HG03354 (cell line): ENCODE measurements at regions not wholly inside any gene's neighbourhood (a gene's known extent, or its start where the extent isn't known, plus 50 kb on each side); places are given as distances from the start of the nearest gene placed in this dataset.

Experiments
- ATAC-seq: cut with Tn5 transposase; IDR thresholded peaks from one replicate; pipeline ENCODE4 v1.9.1; 2021; ENCODE audit warnings: mild to moderate bottlenecking; ENCODE audit not compliant: unreplicated experiment, poor library complexity, severe bottlenecking

DNA sequence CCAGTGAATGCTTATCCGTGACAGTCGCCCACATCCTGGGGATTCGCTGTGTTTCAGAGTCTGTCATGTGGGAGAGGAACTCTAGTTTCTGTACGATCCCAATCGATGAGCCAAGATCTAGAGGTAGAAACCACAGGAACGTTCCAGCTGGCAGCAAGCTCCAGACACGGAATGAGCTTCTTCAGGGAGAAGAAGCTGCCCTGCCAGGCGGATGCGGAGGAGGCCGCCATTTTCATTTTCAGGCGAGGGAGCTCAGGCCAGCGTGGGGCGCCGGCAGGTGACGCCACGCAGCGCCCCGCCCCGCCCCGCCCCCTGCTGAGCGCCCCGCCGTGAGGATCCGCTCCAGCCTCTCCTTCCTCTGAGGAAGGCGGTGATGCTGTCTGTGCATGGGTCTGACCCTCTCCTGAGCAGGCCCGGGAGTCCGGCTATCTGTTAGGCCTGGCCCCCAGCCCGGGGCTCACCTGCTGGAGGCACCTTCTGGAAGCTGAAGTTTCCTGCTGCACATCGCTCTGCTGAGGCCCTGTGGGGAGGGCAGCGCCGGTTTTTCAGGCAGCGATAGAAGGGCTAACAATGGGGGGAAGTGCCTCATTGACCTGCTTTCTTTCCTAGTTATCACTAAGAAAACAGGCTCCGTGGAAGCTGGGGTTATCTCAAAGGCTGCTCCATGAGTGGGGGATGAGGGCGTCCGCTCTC is 147.5 kb downstream of the ERMARD start:
- ATAC-seq: no peak

DNA sequence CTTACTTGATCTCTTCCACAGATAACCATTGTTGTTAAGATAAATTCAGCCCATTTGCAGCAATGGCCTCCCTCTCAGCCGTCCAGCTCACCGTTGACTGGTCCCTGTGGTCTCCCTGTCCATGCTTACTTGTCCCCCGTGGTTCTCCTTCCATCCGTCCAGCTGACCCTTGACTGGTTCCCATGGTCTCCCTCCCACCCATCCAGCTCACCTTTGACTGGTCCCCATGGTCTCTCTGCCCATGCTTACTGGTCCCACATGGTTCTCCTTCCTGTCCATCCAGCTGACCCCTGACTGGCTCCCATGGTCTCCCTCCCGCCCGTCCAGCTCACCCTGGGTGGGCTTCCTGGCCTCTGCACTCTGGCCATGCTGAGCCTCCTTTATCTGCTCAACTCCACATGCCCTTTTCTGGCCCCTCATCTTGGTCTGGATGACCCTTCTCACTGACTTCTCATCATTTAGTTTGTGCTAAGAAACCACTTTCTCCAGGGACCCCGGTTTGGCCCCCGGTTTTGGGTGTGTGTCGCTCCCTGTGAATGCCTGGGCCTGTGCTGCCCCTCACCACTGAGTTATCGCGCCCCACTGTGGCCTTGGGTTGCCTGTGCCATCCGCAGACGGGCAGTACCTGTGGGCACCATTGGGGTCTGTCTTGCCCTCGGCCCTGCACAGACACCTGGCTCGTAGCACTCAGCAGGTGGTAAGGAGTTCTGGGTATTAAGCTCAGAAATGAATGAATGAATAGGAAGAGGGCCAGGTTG is 146.4 kb downstream of the ERMARD start:
- no peak for ATAC-seq

DNA sequence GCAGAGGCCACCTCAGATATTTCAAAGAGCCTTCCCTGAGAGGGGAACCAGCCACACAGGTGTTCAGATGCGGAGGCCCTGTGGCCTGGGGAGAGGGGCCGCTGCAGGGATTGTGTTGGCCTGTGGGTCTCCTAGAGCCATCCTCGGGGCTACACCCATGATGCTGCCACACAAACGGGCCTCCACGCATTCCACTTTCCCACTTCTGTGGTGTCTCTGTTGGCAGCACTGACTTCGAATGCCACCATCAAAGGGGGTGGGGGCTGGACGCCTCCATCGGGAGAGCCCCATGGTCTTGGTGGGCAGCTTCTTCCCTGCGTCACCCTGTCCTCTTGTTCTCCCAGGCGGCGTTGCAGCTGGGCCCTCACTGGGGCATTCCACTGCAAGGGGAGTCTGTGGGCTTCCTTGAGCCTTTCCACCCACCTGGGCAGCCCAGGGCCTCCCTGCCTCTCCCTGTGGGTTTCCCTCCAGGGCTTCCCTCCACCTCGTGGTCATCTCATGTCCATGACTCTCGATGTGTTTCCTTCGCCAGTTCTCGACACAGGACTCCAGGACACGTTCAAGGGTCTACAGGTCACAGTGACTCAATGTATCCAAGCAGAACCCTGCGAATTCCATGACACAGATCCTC is 145.5 kb downstream of the ERMARD start:
- no peak for ATAC-seq

DNA sequence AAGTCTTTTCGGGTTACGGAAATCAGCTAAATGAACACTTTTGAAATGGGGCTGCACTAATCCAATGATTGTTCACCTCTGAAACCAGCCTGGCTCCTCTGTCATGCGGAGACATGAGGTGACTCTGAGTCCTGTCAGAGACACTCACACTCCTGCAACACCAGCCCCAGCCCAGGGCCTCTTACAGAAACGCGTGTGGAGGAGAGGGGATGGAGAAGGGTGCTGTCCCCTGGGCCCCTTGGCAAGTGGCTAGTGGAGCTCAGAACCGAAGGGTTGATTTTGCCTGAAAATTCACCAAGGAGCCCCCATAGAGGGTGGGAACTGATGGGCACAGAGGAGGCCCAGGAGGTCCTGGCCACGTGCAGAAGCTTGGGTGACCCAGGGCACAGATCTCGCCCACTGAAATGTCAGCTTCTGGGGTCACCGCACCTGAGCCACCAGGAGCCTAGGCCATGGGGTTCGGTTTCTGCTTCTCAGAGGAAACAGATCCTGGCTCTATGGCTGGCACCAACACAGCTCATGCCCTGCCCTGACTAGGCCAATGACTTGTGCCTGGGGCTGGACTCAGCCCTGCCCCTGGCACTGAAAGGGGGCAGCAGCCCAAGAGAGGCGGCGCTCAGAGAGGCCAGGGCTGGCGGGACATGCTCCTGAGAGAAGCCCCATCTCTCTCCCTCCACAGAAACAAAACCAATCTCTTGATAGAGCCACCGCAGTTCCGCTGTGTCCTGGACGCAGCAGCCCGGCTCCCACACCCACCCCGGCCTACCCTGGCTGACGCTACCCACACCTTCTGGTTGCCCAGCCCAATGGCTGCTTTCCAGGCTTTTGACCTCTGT is 144.7 kb downstream of the ERMARD start:
- no peak for ATAC-seq

DNA sequence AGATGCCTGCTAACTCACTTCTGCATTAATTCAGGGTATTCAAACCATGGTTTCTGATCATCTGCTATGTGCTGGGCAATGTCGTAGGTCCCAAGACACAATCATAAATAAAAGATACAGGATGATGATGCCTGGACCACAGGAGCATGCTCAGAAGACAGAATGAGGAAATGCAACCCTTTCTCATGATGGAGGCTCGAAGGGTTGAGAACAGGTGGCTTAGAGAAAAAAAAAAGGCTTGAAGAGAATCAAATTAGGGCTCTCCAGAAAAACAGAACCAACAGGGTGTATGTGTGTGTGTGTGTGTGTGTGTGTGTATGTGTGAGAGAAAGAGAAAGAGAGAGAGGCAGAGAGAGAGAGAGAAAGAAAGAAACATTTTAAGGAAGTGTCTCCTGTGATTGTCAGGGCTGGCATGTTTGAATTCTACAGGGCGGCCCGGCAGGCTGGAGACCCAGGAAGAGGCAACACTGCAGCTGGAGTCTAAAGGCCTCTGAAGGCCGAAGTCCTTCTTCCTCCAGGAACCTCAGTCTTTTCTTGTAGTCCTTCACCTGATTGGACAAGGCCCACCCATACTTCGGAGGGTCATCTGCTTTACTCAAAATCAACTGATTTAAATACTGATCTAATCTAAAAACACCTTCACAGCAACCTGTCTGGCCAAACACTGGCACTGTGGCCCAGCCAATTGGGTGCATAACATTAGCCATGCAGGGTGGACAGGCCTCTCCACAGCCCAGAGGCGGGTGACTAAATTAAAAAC is 143.8 kb downstream of the ERMARD start:
- no peak for ATAC-seq

DNA sequence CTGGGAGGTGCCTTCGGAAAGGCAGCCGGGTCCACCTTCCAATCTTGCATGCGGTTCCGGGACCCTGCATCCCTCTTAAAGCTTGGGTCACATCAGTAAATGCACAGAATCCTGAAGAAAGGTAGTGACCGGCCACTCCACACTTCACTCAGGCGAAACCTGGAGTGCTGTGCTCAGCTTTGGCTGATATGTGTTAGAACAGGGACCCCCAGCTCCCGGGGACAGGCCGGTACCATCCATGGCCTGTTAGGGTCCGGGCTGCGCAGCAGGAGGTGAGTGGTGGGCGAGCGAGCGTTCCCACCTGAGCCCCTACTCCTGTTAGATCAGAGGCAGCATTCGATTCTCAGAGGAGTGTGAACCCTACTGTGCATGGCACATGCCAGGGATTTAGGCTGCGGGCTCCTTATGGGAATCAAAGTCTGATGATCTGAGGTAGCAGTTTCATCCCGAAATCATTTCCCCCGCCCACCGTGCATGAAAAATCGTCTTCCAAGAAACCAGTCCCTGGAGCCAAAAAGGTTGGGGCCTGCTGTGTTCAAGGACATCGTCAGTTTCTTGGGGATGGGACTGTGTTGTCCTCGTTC is 143.0 kb downstream of the ERMARD start:
- no peak for ATAC-seq

DNA sequence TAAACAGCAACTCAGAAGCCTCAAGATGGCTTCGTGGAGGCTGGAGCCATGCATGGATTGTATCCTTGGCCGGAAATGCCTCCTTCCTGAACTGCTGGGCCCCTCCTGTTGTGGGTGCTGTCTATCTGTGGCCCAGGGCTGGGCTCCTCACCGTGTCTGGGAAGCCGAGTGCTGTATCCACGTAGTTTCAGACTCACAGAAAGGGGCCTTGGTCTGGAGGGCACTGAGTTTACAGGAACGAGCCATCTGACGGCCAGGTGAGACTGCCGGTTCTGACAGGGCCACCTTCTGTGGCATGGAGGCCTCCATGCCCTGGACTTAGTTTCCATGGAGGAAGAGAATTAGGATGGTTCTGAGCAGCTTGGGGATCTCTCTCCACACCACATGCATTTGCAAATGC is 142.2 kb downstream of the ERMARD start:
- ATAC-seq: no peak

DNA sequence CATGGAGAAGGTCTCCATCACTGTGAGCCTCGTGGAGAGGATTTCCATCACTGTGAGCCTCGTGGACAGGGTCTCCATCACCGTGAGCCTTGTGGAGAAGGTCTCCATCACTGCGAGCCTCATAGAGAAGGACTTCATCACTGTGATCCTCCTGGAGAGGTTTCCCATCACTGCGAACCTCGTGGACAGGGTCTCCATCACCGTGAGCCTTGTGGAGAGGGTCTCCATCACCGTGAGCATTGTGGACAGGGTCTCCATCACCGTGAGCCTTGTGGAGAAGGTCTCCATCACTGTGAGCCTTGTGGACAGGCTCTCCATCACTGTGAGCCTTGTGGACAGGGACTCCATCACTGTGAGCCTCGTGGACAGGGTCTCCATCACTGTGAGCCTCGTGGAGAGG is 140.4 kb downstream of the ERMARD start:
- no peak for ATAC-seq

DNA sequence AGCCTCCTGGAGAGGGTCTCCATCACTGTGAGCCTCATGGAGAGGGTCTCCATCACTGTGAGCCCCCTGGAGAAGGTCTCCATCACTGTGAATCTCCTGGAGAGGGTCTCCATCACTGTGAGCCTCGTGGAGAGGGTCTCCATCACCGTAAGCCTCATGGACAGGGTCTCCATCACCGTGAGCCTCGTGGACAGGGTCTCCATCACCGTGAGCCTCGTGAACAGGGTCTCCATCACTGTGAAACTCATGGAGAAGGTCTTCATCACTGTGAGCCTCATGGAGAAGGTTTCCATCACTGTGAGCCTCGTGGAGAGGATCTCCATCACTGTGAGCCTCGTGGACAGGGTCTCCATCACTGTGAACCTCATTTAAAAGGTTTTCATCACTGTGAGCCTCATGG is 140.0 kb downstream of the ERMARD start:
- no peak for ATAC-seq

DNA sequence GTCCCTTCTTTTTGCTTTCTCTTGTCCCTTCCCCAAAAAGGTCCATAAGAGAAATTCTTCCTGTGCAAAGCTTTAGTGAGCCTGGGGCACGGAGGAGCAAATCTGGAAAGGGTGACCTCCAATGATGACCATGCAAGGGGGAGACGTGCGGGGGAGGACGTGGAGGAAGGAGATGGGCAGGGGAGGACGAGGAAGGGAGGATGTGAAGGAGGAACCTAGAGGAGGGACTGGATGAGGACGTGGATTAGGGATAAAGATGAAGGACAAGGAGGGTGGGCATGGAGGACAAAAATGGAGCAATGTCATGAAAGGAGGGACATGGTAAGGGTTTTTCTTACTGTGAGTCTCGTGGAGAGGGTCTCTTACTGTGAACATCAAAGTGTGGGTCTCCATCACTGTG is 139.5 kb downstream of the ERMARD start:
- no peak for ATAC-seq

DNA sequence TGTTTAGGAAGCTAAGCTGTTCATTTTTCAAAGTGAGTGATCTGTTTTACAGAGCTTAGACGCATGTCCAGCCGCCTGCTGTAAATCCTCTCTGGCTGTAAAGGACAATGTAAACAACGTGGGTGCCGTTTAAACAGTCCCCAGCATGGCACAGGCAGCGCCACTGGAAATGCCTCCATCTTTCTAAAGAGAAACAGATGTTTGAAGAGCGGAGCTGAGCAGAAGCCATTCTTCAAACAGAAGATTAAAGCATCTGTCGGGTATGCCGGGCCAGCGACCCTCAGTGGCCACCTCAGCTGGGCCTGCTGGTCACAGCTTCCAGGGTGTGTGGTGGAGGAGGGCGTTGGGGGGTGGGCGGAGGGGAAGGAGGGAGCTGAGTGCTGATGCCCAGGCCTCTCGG is 138.6 kb downstream of the ERMARD start:
- ATAC-seq: no peak

DNA sequence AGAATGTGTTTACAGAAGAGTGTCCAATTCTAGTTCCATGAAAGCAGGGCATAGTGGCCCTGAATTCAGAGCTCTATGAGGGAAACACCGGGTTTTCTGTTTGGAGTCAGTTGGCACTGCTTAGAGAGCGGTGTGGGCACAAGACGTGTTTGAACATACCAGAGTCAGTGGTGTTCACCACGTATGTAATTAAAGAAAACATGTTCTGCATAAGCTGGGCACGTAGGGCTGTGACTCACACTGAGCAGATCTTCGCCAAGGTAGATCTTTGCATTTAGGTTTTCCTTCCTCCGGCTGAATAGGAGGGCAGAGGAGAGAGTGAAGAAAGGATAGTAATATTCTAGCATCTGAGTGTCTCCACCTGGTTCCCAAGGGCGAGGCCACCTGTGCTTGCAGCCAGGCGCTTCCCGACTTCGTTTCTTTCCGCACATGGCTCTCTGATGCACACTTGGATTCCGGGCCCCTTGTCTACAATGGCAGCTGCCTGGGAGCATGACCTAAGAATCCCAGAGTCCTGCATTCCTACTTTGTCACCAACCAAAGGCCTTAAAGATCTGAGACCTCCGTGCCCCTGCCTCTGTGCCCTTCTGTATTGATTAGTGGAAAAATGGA is 136.2 kb downstream of the ERMARD start:
- ATAC-seq: no peak

DNA sequence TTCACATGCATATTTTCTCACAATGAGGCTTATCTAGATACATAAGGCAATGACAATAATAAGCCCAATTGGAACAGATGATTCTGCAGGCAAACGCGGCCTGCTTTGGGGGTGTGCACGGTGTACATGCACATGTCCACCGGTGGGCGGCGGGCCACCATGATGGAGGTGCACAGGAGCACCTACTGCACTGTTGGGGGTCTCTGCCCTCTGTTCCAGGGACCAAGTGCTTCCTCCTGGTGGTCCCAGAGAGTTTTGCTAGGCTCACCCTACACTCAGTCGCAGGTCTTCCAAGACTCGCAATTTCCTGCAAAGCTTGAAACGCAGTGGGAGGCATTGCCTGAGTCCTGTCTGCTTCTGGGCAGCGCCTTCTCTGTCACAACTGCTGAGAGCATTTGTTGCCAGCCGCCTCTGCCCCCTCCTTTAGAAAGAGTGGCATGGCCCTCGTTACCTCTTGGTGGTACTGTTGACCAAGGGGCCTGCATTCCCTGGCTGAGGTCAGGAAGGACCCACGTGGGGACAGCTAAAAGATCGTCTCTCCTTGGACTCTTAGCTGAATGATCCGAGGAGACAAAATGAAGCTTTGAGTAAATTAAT is 135.3 kb downstream of the ERMARD start:
- ATAC-seq: no peak

DNA sequence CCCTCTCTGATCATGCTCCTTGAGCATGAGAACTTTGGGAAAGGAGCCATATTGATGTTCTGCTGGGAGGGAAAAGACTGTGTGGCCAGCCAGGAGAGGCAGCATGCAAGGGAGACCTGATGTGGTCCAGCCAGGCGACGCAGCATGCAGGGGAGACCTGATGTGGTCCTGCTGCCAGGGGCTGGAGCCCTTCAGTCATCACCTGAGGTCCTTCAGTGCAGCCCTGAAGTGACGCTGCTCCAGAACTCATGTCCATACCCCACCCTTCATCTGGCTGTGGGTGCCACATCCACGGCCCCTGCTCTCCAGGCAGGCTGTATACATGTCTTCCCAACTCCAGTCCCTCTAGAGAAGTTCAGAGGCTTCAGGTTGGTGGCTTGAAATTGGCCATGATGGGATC is 134.4 kb downstream of the ERMARD start:
- ATAC-seq: no peak

DNA sequence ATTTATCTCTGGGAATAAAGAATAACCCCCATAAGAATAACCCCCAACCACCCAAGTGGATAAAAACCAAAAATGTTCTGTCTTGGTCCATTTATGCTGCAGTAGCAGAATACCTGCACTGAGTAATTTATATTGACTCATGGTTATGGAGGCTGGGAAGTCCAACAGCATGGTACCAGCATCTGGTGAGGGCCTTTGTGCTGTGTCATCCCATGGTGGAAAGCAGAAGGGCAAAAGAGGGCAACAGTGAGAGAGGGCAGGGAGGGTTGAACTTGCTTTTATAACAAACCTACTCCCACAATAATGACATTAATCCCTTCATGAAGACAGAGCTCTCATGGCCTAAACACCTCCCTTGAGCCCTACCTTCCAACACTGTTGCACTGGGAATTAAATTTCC is 133.7 kb downstream of the ERMARD start:
- ATAC-seq: no peak

DNA sequence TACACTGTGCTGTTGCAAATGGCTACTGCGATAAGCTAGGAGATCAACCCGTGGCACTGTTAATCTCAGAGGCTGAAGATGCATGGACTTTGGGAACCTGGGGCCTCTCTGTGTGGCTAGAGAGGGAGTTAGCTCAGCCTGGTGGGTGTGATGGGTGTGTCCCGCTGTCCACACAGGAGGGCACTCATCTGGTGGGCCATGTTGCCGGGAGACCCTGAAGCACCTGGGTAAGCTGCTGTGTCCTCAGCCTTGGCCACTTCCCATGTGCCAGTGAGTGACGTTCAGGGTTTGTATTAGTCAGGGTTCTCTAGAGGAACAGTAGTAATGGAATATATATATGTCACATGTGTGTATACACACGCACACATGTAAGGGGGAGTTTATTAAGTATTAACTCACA is 132.7 kb downstream of the ERMARD start:
- ATAC-seq: no peak

DNA sequence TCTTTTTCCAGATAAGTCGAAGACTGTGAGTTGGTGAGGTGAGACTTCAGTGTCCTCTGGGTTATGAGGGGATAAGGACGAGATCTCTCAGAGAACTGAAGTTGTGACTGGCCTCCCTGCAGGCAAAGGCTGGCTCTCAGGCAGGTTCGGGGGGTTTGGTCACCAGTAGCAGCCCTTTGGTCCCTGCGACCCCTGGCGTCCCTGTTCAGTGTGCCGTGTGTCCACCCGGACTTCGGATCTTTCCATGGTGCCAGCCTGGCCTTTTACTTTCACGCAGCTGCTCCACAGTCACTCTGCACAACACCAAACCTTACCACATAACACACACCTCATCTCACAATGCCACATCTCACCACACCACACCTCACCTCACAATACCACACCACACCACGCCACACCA is 131.9 kb downstream of the ERMARD start:
- ATAC-seq: no peak

DNA sequence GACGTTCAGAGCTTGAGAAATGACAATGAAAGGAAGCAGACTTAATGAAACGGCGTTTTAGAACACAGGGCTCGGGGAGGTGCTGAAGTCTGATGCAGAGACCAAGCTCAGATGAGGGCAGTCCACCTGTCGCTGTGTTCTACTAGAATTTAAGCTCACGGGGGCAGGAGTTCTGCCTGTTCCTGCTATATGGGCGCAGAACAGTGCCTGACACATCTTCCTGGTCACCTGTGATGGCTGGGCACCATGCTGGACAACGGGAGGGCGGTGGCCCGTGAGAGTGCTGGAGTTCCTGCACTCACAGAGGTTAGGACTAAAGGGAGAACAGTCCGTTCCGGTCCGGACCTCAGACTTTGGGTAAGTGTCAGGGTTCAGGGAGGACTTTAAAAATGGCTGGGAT is 130.6 kb downstream of the ERMARD start:
- ATAC-seq: no peak
